ENCODE measurements at regions not wholly inside any gene's neighbourhood (a gene's known extent, or its start where the extent isn't known, plus 50 kb on each side); places are given as distances from the start of the nearest gene placed in this dataset.
"Not testable (repeated sequence)": the region's sequence is repeated elsewhere in the genome, so short reads cannot be mapped to it uniquely, and the experiment has no call there.

GRCh38 chr11:92168936-92169335, 55.7 kb upstream of the FAT3 start:
- DNase-seq: no peak

DNA sequence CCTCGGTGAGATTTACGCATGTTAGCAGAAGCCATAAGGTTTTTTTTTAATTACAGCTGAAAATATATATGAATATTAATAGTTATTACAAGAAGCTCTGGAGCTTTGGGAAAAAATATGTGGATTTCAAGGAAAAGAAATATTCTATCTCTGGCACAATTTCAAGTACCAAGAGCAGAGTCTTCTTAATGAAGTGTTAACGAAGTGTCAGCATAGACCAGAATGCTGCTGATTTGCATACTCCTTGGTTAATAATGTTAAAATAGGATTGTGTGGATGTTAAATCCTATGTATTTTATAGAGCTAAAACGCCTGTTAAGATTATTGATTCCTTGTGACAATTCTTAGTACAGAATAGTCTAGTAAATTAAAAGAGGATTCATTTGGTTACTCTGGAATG, 57.0 kb upstream of the FAT3 start:
- DNase-seq: no peak

- no peak for DNase-seq
These were observed 58.3 kb upstream of the FAT3 start for GRCh38 chr11:92166335-92166734.

DNA sequence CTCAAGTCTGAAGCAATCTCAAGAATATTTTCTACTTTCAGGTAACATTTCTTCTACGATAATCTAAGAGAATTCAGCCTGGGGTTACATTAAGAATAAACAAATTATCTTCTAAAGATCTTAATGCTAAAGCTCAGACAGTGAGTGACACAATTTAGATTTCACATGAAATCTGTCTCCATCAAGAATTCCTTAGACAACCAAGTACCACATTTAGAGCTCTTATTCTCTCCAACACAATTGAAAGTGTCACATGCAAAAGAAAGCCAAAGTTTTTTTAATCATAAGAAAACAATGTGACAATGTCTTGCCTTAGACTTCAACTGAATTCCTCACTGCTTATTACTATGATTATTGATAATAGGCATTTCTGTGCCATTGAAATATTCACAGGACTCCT, 60.7 kb upstream of the FAT3 start:
- DNase-seq: no peak

- DNase-seq: no peak
These were observed 61.8 kb upstream of the FAT3 start for GRCh38 chr11:92162776-92163175.

GRCh38 chr11:92159931-92160330, 64.7 kb upstream of the FAT3 start:
- no peak for DNase-seq

- DNase-seq: not testable (repeated sequence)
These were observed 67.2 kb upstream of the FAT3 start for GRCh38 chr11:92157390-92157789.

- no peak for DNase-seq
These were observed 70.0 kb upstream of the FAT3 start for GRCh38 chr11:92154611-92155010.

DNA sequence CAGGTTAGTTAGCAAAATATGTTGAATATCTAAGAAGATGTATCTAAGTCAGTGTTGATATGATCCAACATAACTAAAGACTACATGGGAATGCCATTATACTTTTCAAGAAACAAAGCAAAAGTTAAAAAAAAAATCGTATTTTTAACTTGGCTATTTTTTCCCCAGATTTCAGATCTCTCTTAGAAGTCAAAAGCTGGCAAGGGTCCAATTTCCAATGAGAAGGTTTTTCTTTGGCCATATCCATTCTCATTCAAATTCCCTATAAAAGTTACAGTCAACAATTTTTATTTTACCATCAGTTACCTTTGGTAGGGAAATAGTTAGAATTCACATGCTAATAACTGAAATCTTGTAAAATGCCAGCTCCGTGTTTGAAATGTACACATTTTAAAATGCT, 70.5 kb upstream of the FAT3 start:
- no peak for DNase-seq

GRCh38 chr11:92153542-92153941, 71.1 kb upstream of the FAT3 start:
- no peak for DNase-seq

GRCh38 chr11:92152245-92152644, 72.4 kb upstream of the FAT3 start:
- DNase-seq: no peak

GRCh38 chr11:92149996-92150395, 74.6 kb upstream of the FAT3 start:
- no peak for DNase-seq

- DNase-seq: no peak
These were observed 82.9 kb upstream of the FAT3 start for GRCh38 chr11:92141725-92142124.

DNA sequence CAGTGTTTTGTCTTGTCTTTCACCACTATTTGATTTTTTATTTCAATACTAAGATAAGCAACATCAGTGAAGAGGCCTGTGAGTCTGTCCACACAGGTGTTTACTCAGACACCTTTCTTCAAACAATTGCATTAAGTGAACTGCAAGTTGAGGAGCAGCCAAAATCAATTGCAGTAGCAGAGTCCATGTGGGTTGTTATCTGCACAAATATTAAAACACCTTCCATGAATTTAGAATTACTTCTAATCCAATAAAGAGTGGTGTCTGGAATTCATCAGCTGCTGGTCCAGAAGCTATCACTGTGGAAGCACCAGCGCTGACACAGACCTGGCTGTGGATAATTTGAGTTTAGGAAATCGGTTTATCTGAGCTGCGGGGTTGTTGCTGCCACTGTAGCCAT, 83.5 kb upstream of the FAT3 start:
- DNase-seq: no peak

DNA sequence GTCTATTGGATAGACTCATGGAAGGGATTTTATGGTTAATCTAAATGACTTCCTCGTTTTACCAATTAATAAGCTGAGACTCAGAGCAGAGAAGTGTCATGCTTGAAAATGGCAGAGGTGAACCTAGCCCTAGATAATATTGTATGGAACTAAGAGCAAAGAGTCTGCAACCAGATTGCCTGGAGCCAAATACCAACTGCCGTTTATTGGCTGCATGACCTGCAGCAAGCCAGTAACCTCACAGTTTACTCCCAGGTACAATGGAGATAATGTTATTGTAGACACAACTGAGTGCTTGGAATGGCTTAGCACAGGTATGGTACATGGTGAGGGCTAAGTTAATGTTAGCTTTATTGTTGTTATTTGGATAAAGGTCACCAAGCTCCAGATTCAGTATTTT, 84.6 kb upstream of the FAT3 start:
- no peak for DNase-seq

- DNase-seq: no peak
These were observed 86.3 kb upstream of the FAT3 start for GRCh38 chr11:92138296-92138695.

DNA sequence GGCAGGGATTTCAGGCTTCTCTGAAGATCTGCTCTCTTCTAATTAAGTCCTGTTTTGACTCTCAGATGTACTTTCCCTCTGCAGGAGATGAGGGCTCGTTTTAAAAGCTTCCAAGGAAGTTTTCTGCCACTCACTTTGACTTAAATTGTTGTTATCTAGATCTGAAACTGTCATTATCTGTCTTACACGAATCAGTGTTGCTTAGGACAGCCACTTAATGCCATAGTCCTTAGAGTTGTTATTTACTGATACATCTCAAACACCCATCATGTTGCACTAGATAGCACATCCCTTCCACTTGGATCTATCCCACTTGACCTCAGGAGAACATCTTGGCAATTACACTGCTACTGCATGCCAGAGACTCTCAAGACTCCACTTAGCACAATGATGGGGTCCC, 86.9 kb upstream of the FAT3 start:
- no peak for DNase-seq

- DNase-seq: no peak
These were observed 87.8 kb upstream of the FAT3 start for GRCh38 chr11:92136797-92137196.

DNA sequence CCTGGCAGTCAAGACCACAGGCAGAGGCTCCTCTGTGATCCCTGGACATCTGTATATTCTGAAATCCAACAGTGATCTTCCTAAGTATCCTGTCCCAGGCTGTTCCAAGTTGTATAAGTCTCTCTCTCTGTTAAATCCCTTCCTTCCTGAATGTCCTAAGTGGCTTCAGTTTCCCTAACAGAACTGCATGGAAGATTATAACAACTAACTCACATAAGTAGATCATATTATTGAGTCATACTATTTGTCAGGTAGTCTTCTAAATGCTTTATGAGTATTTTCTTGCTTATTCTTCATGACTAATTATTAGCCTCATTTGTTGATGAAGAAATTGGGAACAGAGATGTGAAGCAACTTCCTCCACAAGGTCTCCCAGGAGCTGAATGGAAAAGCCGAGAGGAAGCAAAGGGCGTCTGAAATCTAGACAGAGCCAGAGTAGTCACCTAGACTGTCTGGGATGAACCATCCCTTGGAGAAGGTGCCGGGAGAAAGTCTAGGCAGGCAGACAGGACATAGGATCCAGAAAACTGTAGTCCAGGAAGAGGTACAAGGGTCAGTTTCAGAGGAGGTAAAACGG, 93.2 kb upstream of the FAT3 start:
- DNase-seq: no peak

DNA sequence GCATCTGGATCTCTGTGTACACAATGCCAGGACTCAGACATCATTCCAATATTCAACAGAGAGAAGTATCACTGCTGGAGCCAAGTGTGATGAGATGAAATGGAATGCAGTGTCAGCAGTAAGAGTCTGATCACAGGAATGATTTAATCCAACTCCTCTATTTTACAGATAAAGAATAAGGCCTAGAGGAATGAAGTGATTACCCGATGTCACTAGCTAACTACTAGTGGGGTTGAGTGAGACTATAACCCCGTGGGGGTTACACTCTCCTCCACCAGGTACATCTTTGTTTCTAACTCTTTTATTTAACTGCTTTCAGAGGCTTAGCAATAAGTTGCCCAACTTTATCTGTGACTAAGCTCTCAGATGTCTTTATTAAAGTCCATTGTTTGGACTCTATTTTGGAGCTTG, 94.2 kb upstream of the FAT3 start:
- no peak for DNase-seq

- DNase-seq: no peak
These were observed 94.8 kb upstream of the FAT3 start for GRCh38 chr11:92129811-92130210.

DNA sequence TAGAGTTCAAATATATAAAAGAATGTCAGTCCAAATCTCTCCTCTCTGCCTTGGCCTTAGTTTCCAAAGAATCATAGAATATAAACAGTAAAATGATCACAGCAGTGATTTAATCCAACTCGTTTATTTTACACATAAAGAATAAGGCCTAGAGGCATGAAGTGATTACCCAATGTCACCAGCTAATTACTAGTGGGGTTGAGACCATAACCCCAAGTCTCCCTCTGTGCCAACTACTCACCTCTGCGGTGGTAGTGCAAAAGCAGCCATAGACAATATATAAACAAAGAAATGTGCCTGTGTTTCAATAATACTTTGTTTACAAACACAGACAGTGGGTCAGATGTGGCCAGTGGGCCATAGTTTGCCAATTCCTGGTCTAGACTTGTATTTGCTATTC, 96.6 kb upstream of the FAT3 start:
- DNase-seq: no peak

- no peak for DNase-seq
These were observed 99.3 kb upstream of the FAT3 start for GRCh38 chr11:92125321-92125720.

DNA sequence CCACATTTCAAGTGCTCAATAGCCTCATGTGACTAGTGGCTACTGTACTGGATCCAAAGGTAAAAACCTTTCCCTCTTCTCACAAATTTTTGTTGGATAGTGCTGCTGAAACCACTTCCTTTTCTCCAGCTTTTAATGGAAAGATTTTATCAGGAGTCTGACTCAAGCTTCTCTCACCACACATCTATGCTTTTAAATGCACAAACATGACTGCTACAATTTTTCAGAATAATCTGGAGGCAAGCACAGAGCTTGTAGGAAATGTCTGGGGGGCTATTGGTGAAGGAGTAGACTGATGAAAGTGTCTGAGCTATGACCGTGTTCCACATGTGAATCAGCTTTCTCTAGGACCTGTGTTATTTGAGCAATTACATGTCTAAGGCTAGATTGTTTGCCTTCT, 101.1 kb upstream of the FAT3 start:
- no peak for DNase-seq

DNA sequence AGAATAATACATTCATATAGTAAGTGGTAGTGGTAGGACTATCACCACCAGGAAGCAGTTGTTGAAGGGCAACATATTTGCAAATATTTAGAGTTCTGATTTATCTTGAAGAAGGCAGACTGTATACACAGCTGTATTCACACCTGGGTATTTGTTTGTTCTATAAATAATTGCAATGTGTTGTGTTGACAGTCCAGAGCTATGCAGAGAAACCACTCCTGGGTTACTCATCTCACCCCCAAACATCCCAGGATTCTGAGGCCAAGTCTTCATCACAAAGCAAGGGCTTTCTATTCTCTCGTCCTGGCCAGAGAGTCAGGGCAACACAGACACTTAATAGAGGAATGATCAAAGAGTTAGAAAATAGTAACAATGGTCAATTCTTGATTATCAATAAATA, 102.1 kb upstream of the FAT3 start:
- DNase-seq: no peak

- DNase-seq: no peak
These were observed 113.3 kb upstream of the FAT3 start for GRCh38 chr11:92111287-92111686.
